ENCODE measurements at regions not wholly inside any gene's neighbourhood (a gene's known extent, or its start where the extent isn't known, plus 50 kb on each side); places are given as distances from the start of the nearest gene placed in this dataset.

DNA sequence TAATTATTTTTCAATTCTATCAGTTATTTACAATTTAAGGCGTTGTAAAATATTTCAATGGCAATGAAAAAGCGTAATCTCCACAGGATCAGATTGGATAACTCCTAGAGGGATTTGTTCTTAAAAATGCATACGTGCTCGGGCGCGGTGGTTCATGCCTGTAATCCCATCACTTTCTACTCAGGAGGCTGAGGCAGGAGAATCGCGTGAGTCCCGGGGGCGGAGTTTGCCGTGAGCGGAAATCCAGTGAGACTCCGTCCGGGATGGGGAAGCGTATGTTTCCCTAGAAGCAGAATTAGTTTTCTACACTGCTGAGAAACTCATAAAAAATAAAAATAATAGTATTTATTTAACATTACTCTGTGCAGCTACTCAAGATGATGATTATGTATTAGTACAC, 917.8 kb upstream of the PCDH20 start:
- TF ChIP-seq, protein P1, sequence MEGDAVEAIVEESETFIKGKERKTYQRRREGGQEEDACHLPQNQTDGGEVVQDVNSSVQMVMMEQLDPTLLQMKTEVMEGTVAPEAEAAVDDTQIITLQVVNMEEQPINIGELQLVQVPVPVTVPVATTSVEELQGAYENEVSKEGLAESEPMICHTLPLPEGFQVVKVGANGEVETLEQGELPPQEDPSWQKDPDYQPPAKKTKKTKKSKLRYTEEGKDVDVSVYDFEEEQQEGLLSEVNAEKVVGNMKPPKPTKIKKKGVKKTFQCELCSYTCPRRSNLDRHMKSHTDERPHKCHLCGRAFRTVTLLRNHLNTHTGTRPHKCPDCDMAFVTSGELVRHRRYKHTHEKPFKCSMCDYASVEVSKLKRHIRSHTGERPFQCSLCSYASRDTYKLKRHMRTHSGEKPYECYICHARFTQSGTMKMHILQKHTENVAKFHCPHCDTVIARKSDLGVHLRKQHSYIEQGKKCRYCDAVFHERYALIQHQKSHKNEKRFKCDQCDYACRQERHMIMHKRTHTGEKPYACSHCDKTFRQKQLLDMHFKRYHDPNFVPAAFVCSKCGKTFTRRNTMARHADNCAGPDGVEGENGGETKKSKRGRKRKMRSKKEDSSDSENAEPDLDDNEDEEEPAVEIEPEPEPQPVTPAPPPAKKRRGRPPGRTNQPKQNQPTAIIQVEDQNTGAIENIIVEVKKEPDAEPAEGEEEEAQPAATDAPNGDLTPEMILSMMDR (IDR thresholded peaks at IDR 0.05; ENCODE audit: insufficient read depth, low read length, poor library complexity, severe bottlenecking), result no peak
- TF ChIP-seq EZH2phosphoT487 (conservative IDR thresholded peaks at IDR 0.05; ENCODE audit: low read length), result no peak

Measured in SU-DHL-6 (cell line).